H1 (cell line): ENCODE measurements at regions not wholly inside any gene's neighbourhood (a gene's known extent, or its start where the extent isn't known, plus 50 kb on each side); places are given as distances from the start of the nearest gene placed in this dataset.

ENCODE experiments used
- CTCF ChIA-PET: fragments of 300-600 bp; sonication (Branson Sonifier 250); formaldehyde crosslinking; loops from one replicate; lab custom pipeline; 2021; ENCODE audit not compliant: partially characterized antibody; lab: Charles Lee
- POLR2A ChIA-PET: fragments of 300-600 bp; sonication (Branson Sonifier 250); formaldehyde crosslinking; loops from one replicate; lab custom pipeline; 2021; ENCODE audit warnings: inconsistent platforms; ENCODE audit not compliant: partially characterized antibody; lab: Charles Lee
- DNase-seq, 2 experiments: peaks; one replicate each; pipeline versions ENCODE4 v3.0.0 to v3.0.0-alpha.2; 2010 to 2022; ENCODE audit warnings: low spot score in 2 of 2, low read depth in 1 of 2, mixed read lengths in 1 of 2
- FAIRE-seq: peaks from 2 replicates; lab custom pipeline; 2011; peaks lifted over from hg19 to GRCh38; lab: Jason Lieb, UNC
- H2AFZ ChIP-seq: 2 replicates; pipeline ENCODE4 v1.8.1; 2012; ENCODE audit warnings: low read length, inconsistent platforms
- H2AK5ac ChIP-seq: 2 replicates; pipeline ENCODE4 v1.6.1; 2013; ENCODE audit warnings: low read depth, low read length
- H2BK120ac ChIP-seq: replicated peaks from 2 replicates; pipeline ENCODE3; 2013; ENCODE audit warnings: low read depth, low read length, inconsistent platforms
- H2BK12ac ChIP-seq: 2 replicates; pipeline ENCODE4 v1.6.1; 2013; ENCODE audit warnings: low read depth, low read length
- H2BK15ac ChIP-seq: 2 replicates; pipeline ENCODE4 v1.6.1; 2013; ENCODE audit warnings: low read length
- H2BK20ac ChIP-seq: 2 replicates; pipeline ENCODE4 v1.6.1; 2013; ENCODE audit warnings: low read length
- H2BK5ac ChIP-seq: 2 replicates; pipeline ENCODE4 v1.6.1; 2013; ENCODE audit warnings: low read depth, low read length
- H3K14ac ChIP-seq: 2 replicates; pipeline ENCODE4 v1.6.1; 2013; ENCODE audit warnings: inconsistent platforms; ENCODE audit not compliant: insufficient read length
- H3K18ac ChIP-seq: 2 replicates; pipeline ENCODE4 v1.6.1; 2013; ENCODE audit warnings: low read length; ENCODE audit errors: extremely low read depth
- H3K23ac ChIP-seq: 2 replicates; pipeline ENCODE4 v1.6.1; 2013; ENCODE audit warnings: inconsistent platforms; ENCODE audit not compliant: insufficient read length
- H3K23me2 ChIP-seq: 2 replicates; pipeline ENCODE4 v1.6.1; 2013; ENCODE audit warnings: low read depth, low read length
- H3K27ac ChIP-seq: 2 replicates; pipeline ENCODE4 v1.6.1; 2011; ENCODE audit warnings: low read depth, low read length, inconsistent platforms
- H3K27me3 ChIP-seq, 4 experiments: replicated peaks in 1 of 4; 1 replicate in 1 of 4; 2 replicates in 3 of 4; pipeline versions ENCODE4 v1.6.1 to v1.8.1; 2011 to 2013; ENCODE audit warnings: low read length in 3 of 4, mild to moderate bottlenecking in 3 of 4, inconsistent platforms in 2 of 4, mixed read lengths in 2 of 4, moderate library complexity in 1 of 4; ENCODE audit not compliant: control insufficient read depth in 3 of 4, insufficient read depth in 3 of 4; ENCODE audit errors: extremely low read depth in 1 of 4
- H3K36me3 ChIP-seq, 4 experiments: 2 replicates each; pipeline versions ENCODE4 v1.6.1 to v1.8.1; 2011 to 2013; ENCODE audit warnings: mild to moderate bottlenecking in 4 of 4, low read length in 3 of 4, moderate library complexity in 2 of 4, control low read depth in 1 of 4, inconsistent platforms in 1 of 4; ENCODE audit not compliant: insufficient read depth in 4 of 4, control insufficient read depth in 2 of 4
- H3K4ac ChIP-seq: replicated peaks from 2 replicates; pipeline ENCODE3; 2013; ENCODE audit warnings: low read length, low read depth, mixed read lengths, inconsistent platforms; ENCODE audit not compliant: insufficient read length
- H3K4me1 ChIP-seq, 4 experiments: replicated peaks in 1 of 4; 1 replicate in 1 of 4; 2 replicates in 3 of 4; pipeline versions ENCODE4 v1.6.1 to v1.8.1; 2011 to 2013; ENCODE audit warnings: low read length in 3 of 4, inconsistent platforms in 2 of 4, mixed read lengths in 1 of 4; ENCODE audit not compliant: insufficient read depth in 4 of 4, control insufficient read depth in 3 of 4
- H3K4me2 ChIP-seq, 2 experiments: 2 replicates each; pipeline versions ENCODE4 v1.6.1 to v1.8.1; 2011 to 2013; ENCODE audit warnings: low read depth in 2 of 2, low read length in 2 of 2, control low read depth in 1 of 2, inconsistent platforms in 1 of 2, mild to moderate bottlenecking in 1 of 2; ENCODE audit not compliant: insufficient read depth in 1 of 2
- H3K4me3 ChIP-seq, 4 experiments: fragments of 200-600, 300-600 bp in 1 of 4; sonication (generic), shearing (Covaris generic), sonication (Bioruptor Twin) in 1 of 4; 2 replicates each; pipeline versions ENCODE4 v1.5.1 to v1.8.1; 2011 to 2016; ENCODE audit warnings: low read length in 4 of 4, low read depth in 3 of 4, control low read depth in 2 of 4, inconsistent platforms in 2 of 4, mild to moderate bottlenecking in 2 of 4, mixed read lengths in 1 of 4, moderate library complexity in 1 of 4; ENCODE audit not compliant: insufficient read depth in 2 of 4; ENCODE audit errors: extremely low read depth in 1 of 4
- H3K56ac ChIP-seq: replicated peaks from 2 replicates; pipeline ENCODE3; 2013; ENCODE audit warnings: low read depth, mild to moderate bottlenecking, mixed read lengths, low read length, inconsistent platforms; ENCODE audit not compliant: insufficient read length
- H3K79me1 ChIP-seq: 2 replicates; pipeline ENCODE4 v1.6.1; 2013; ENCODE audit warnings: low read depth, low read length, control low read depth
- H3K79me2 ChIP-seq, 2 experiments: 2 replicates each; pipeline versions ENCODE4 v1.6.1 to v1.8.1; 2012 to 2013; ENCODE audit warnings: low read length in 2 of 2, mild to moderate bottlenecking in 2 of 2, inconsistent platforms in 1 of 2; ENCODE audit not compliant: insufficient read depth in 2 of 2, control insufficient read depth in 1 of 2
- H3K9ac ChIP-seq, 4 experiments: replicated peaks in 1 of 4; 1 replicate in 1 of 4; 2 replicates in 3 of 4; pipeline versions ENCODE4 v1.6.1 to v1.8.1; 2011 to 2013; ENCODE audit warnings: low read depth in 3 of 4, low read length in 3 of 4, control low read depth in 2 of 4, mild to moderate bottlenecking in 2 of 4, moderate library complexity in 2 of 4, inconsistent platforms in 1 of 4; ENCODE audit errors: extremely low read depth in 1 of 4
- H3K9me3 ChIP-seq, 2 experiments: 2 replicates each; pipeline versions ENCODE4 v1.6.1 to v1.8.1; 2012 to 2013; ENCODE audit warnings: mild to moderate bottlenecking in 2 of 2, moderate library complexity in 2 of 2, control low read depth in 1 of 2, inconsistent platforms in 1 of 2, low read depth in 1 of 2, low read length in 1 of 2, mixed read lengths in 1 of 2; ENCODE audit not compliant: insufficient read depth in 2 of 2
- H4K20me1 ChIP-seq, 2 experiments: replicated peaks in 1 of 2; 2 replicates each; pipeline versions ENCODE3 to v1.8.1; 2011 to 2013; ENCODE audit warnings: inconsistent platforms in 2 of 2, low read length in 2 of 2, mild to moderate bottlenecking in 1 of 2; ENCODE audit not compliant: insufficient read depth in 2 of 2, control insufficient read depth in 1 of 2
- H4K5ac ChIP-seq: 2 replicates; pipeline ENCODE4 v1.6.1; 2013; ENCODE audit warnings: low read length, low read depth, mixed read lengths, inconsistent platforms; ENCODE audit not compliant: insufficient read length
- H4K8ac ChIP-seq: 2 replicates; pipeline ENCODE4 v1.8.0; 2013; ENCODE audit warnings: mild to moderate bottlenecking, moderate library complexity, low read length, inconsistent platforms; ENCODE audit not compliant: insufficient read depth; ENCODE audit errors: extremely low read depth
- H4K91ac ChIP-seq: replicated peaks from 2 replicates; pipeline ENCODE3; 2013; ENCODE audit warnings: low read length, mixed read lengths, inconsistent platforms; ENCODE audit not compliant: insufficient read length
- ATF3 ChIP-seq: IDR thresholded peaks from 2 replicates; pipeline ENCODE4 v1.6.1; 2011; ENCODE audit warnings: low read depth, mild to moderate bottlenecking, low read length; ENCODE audit not compliant: insufficient read depth
- CTBP2 ChIP-seq: IDR thresholded peaks from 2 replicates; pipeline ENCODE4 v1.7.0; 2011; ENCODE audit warnings: borderline replicate concordance, mild to moderate bottlenecking, moderate library complexity, mixed read lengths, low read length; ENCODE audit not compliant: insufficient read depth, insufficient read length
- E2F6 ChIP-seq: IDR thresholded peaks from 2 replicates; pipeline ENCODE4 v1.6.1; 2012; ENCODE audit warnings: inconsistent platforms
- EZH2 ChIP-seq: fragments of 200-600 bp; sonication (generic); IDR thresholded peaks from 2 replicates; pipeline ENCODE4 v1.7.1; 2012; ENCODE audit warnings: low read depth, mild to moderate bottlenecking, moderate library complexity, low read length, inconsistent platforms; ENCODE audit not compliant: severe bottlenecking
- JUN ChIP-seq: IDR thresholded peaks from 2 replicates; pipeline ENCODE4 v1.6.1; 2011; ENCODE audit warnings: low read depth, mild to moderate bottlenecking, improper control_type of control experiment, low read length
- RBBP5 ChIP-seq: IDR thresholded peaks from 2 replicates; pipeline ENCODE4 v1.7.1; 2012; ENCODE audit warnings: low read depth, mild to moderate bottlenecking, inconsistent platforms, low read length, moderate library complexity, borderline replicate concordance
- TEAD4 ChIP-seq: IDR thresholded peaks from 2 replicates; pipeline ENCODE4 v1.6.1; 2012; ENCODE audit warnings: low read depth, low read length, inconsistent platforms, mixed read lengths
- WGBS, 2 experiments: shearing (Covaris generic) in 1 of 2; methylation state at CpG; one replicate each; pipeline versions ENCODE4 v1.1.6 to v1.1.7; 2013 to 2015; ENCODE audit warnings: low lambda C conversion rate in 2 of 2, mixed read lengths in 2 of 2, inconsistent platforms in 1 of 2, low coverage in 1 of 2, missing lambda C conversion rate in 1 of 2; ENCODE audit not compliant: insufficient replicate concordance in 2 of 2, insufficient coverage in 1 of 2, insufficient read length in 1 of 2; ENCODE audit errors: extremely low coverage in 1 of 2, missing lambda C conversion rate in 1 of 2; 5-methylcytosine and 5-hydroxymethylcytosine counted together

- Histone ChIP-seq H3K18ac (no peak overlapping the region), H3K23me2 (no peaks in the 10 kb centered on the region), H3K4ac (no peak overlapping the region), H2BK20ac (no peak overlapping the region), H2BK120ac (no peak overlapping the region), H3K4me2 (no peak overlapping the region), H3K27ac (no peak overlapping the region), H3K79me2 (no peaks in the 10 kb centered on the region), H3K4me1 (peaks cover 0 to 4% (median 0%) of the 10 kb centered on the region in 4 experiments; a peak in 3 of 7 replicates), H2AFZ (0 out of 2 replicates have a peak overlapping the region, but pooled peaks have one; percentile 16), H4K8ac (no peak overlapping the region), H3K56ac (no peak overlapping the region), H4K91ac (no peak overlapping the region), H3K9me3 (no peaks in the 10 kb centered on the region), H2BK5ac (no peak overlapping the region), H4K20me1 (no peaks in the 10 kb centered on the region), H2BK15ac (no peak overlapping the region), H3K9ac (no peak overlapping the region; a peak in 1 of 7 replicates), H3K4me3 (no peak overlapping the region), H3K79me1 (no peaks in the 10 kb centered on the region), H3K27me3 (no peaks in the 10 kb centered on the region), H3K36me3 (no peaks in the 10 kb centered on the region), H3K14ac (no peak overlapping the region), H3K23ac (no peak overlapping the region), H2AK5ac (no peak overlapping the region), H4K5ac (no peak overlapping the region), H2BK12ac (no peak overlapping the region)
- CTCF ChIA-PET = interaction anchor here (0.6 to 5.7 kb wide), 10 partner anchors 9 to 205 kb away, joined by 4 to 30 read pairs (median 6); partner anchors contain the start of gene DIPK1A
- FAIRE-seq = no peak
- POLR2A ChIA-PET = interaction anchor here (0.6 to 1.7 kb wide), 2 partner anchors 10 to 91 kb away, joined by 3 to 7 read pairs; no protein-coding TSS in a partner anchor
- 84% methylated on average over 4 of the region's 4 CpGs; no CpG with 5 or more reads in 1 of the 2 experiments for WGBS, 2 experiments
- DNase-seq = no peak
- TF ChIP-seq TEAD4 (no peak), E2F6 (no peak), RBBP5 (no peak), JUN (no peak), EZH2 (no peak), ATF3 (no peak), CTBP2 (no peak)
These were observed 52.1 kb upstream of the DIPK1A start for GRCh38 chr1:93013145-93014065.
